Stimulated activated CD4-positive, alpha-beta T cell treated with anti-CD3 and anti-CD28 coated beads, Interleukin-15, amount 100 ng/mL, for 24 hours (primary cell): ENCODE measurements at regions not wholly inside any gene's neighbourhood (a gene's known extent, or its start where the extent isn't known, plus 50 kb on each side); places are given as distances from the start of the nearest gene placed in this dataset.
"Not testable (repeated sequence)": the region's sequence is repeated elsewhere in the genome, so short reads cannot be mapped to it uniquely, and the experiment has no call there.

Source experiments
- DNase-seq: peaks from one replicate; pipeline ENCODE4 v3.0.0-alpha.2; 2020

DNA sequence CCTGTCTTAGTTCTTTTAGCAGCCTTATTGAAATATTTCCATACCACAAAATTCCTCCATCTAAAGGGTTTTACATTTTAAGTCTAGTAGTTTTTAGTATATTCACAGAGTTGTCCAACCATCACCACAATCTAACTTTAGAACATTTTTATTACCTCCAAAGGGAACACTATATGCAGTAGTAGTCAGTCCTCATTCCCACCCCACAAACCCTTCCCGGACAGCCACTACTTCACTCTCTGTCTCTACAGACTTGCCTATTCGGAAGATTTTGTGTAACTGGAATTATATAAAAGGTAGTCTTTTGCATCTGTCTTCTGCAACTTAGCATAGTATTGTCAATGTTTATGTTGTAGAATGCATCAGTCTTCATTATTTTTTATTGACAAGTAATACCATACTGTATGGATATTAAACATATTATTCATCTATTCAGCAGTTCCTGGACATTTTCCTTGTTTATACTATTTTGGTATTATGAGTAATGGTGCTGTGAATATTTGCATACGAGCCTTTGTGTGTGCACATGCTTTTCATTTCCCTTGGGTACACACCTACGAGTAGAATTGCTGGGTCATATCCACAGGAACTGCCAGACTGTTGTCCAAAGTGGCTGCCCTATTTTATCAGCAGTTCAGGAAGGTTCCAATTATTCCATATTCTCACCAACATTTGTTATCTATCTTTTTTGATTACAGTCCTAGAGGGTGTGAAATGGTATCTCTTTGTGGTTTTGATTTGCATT, 60.9 kb upstream of the LANCL2 start:
- DNase-seq, result no peak

DNA sequence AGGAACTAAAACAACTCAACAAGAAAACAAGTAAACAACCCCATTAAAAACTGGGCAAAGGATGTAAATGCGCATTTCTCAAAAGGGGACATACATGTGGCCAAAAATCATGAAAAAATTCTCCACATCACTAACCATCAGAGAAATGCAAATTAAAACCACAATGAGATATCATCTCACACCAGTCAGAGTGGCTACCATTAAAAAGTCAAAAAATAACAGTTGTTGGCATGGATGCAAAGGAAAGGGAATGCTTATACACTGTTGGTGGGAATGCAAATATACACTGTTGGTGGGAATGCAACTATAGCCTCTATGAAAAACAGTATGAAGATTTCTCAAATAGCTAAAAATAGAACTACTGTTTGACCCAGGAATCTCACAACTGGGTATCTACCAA, 60.0 kb upstream of the LANCL2 start:
- DNase-seq, result no peak

DNA sequence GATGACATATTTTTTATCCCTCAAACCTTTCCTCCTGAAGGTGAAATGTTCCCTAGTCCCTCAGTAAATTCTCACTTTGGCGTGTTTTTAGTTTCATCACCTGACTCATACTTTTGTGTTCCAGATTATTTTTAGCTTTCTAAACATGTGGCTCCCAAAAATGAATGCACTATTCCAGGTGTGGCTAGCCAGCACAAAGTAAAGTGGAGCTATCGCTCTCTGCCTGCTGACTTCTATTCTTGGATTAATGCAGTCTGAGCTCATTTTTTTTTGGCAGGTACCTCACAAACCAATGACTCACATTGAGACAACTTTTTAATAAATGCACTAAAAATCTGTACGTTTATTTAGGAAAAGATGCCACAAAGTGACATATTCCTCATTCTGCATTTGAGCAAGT, 58.8 kb upstream of the LANCL2 start:
- no peak for DNase-seq

DNA sequence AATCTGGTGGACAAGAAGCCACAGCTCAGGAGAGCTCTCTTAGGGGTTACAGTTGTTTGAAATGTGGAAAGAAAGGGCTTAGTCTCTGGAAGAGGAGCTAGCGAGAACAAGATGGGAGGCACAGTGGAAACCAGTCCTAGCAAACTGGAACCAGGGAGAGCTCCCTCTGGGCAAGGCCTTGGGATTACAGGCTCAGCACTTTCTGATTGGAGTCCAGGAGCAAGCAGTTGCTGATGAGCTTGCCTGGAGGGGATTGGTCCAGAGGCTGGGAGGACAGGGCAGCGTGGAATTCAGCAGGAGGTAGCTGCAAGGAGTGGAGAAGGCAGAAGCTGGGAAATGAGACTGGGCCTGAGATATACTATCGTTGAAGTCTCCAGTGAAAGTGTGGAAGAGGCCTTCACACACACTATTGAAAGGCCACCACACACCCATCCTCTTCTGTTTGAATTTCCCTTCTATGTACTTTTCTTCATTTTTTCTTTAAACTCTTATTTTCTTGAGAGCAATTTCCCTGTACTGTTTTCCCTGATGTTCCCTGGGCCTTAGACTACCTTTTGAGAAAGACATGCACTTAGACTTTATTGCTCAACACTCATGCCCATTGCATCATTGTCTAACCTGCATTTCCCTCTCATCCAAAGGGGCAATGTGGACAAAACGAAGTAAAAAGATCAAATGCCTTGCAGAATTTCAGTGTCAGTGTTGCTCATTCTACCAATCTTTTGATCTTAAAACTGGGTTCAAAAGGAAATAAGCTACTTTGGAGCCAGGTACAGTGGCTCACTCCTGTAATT, 57.8 kb upstream of the LANCL2 start:
- no peak for DNase-seq

DNA sequence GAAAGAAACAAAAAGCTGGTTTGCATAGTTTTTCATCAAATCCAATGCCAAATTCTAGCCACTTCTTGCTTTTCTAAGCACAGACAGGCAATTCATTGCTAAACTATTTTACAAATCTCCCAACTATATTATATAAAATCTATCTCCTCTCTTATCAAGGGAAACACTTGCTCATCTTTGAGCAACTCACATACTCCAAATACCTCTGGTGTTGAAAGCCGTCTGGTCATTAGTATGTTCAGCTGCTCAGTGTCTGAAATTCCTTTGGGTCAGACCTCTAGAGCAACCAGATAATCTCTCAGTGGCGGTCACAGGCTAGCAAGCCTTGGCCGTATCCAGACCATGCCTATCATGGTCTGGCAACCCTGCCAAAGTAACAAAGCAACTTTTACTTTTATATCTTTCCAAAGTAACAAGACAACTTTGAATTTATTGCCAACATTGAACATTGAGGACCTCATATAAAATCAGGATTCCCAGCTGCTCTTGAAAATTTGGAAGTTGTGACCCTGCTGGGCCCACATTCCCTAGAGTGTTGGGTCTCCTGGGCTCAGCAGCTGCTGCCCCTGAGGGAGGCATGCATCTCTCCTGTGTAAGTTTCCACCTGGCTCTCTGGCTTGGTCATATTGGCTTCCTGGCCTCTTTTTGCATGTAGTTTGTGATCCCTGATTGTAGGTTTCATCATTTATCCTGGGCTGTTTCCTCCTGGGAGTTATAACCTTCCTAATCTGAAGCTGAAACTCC, 56.8 kb upstream of the LANCL2 start:
- no peak for DNase-seq

DNA sequence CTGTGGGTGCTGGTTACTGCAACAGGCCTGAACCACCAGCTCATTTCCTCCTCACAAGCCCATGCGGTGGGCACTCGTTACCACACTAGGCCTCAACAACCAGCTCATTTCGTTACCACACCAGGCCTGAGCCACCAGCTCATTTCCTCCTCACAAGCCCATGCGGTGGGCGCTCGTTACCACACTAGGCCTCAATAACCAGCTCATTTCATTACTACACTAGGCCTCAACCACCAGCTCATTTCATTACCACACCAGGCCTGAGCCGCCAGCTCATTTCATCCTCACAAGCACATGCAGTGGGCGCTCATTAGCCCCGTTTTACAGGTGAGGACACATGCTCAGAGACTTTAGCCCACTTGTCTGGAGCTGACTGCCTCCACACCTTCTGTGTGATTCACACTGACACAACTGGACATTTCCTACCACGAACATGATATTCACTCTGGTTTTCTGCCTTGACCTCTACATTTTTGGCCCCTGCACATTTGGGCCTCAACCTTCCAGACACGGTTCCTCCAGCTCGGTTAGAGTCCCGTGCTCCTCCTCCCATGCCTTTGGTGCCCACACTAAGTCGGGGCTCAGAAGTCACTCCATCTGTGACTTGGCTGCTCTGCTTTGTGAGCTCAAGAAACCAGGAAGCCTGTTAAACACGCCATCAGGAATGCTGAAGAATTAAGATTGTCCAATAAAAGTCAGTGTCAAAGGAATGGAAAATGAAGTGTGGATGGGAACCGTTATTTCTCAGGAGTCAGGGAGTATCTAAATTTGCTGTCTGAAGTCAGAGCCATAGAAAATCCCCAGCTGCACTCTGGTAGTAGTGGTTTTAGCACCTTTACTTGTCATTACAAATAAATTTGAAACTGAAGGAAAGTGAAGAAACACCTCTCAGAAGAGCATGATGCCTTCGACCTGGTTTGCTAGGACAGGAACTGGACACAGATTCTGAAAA, 55.8 kb upstream of the LANCL2 start:
- DNase-seq, result peak; percentile 84

DNA sequence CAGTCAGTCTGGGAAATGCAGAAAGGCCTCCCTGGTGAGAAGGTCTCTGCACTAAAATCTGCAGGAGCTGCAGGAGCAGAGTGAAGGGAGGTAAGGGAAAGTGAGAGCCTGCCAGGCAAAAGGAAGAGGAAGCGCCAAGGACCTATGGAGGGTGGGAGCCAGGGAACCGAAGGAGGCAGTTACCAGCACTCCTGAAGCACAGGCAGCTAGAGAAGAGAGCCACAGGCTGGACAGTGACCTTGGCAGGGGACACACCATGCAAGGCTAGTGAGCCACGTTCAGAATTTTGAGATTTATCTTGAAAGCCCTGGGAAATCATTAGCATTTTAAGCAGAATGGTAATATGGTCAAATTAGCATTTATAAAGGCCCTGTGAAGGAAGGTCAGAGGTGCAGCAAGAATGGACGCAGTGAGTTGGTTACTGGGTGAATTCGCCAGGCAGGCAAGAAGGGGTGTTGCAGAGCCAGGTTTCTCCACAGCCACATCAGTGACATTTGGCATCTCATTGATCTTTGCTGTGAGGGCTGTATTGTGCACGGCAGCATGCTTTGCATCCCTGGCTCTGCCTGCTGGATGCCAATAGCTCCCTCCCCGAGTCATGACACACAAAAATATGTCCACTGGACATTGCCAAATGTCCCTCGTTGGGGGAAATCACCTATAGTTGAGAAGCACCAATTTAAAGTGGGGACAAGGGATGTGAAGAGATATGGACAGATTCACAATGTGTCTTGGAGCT, 54.7 kb upstream of the LANCL2 start:
- DNase-seq, result no peak

DNA sequence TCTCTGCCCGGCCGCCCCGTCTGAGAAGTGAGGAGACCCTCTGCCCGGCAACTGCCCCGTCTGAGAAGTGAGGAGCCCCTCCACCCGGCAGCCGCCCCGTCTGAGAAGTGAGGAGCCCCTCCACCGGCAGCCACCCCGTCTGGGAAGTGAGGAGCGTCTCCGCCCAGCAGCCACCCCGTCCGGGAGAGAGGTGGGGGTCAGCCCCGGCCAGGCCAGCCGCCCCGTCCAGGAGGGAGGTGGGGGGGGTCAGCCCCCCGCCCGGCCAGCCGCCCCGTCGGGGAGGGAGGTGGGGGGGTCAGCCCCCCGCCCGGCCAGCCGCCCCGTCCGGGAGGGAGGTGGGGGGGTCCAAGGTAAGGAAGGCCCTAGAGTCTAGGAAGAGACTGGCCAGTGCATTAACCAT, 53.2 kb upstream of the LANCL2 start:
- DNase-seq, result not testable (repeated sequence)

DNA sequence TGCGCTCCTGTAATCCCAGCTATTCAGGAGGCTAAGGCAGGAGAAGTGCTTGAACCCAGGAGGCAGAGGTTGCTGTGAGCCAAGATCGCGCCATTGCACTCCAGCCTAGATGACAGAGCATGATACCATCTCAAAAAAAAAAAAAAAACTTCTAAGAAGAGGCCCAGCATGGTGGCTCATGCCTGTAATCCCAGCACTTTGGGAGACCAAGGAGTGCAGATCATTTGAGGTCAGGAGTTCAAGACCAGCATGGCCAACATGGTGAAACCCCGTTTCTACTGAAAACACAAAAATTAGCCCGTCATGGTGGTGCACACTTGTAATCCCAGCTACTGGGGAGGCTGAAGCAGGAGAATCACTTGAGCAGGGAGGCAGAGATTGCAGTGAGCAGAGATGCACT, 51.5 kb upstream of the LANCL2 start:
- not testable (repeated sequence) for DNase-seq

DNA sequence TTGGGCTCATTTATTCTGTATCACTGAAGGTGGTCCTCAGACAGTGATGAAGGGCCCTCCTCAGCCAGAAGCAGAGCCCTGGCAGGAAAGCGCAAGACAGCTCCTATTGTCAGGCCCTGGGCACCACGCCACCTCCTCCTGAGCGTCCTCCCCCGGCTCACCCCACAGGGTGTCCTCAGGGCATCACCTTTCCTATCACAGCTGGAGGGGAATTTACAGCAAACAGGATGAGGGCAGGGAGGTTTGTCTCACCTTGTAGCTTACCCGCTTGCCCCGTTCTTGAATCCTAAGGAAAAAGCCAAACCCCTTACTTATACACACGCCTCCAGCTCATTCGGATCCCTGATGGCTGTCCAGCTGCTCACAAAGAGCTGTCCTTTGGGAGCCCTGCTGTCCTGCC, 50.2 kb upstream of the LANCL2 start:
- DNase-seq, result no peak
